Naive thymus-derived CD4-positive, alpha-beta T cell (primary cell): ENCODE measurements at regions not wholly inside any gene's neighbourhood (a gene's known extent, or its start where the extent isn't known, plus 50 kb on each side); places are given as distances from the start of the nearest gene placed in this dataset.
A peak's percentile ranks its signal among the peaks of the same experiment; 100 is the strongest.

Experiments
- ATAC-seq: fragments of 150-1000 bp; cut with Tn5 transposase; 2 replicates; pipeline ENCODE4 v1.10.0; 2021; ENCODE audit warnings: mild to moderate bottlenecking, moderate library complexity
- CTCF ChIA-PET: fragments of 350-600 bp; sonication (Branson Sonifier 250); formaldehyde crosslinking; loops from one replicate; lab custom pipeline; 2021; ENCODE audit warnings: antibody characterized with exemption; lab: Charles Lee
- POLR2A ChIA-PET: fragments of 350-600 bp; sonication (Branson Sonifier 250); formaldehyde crosslinking; loops from one replicate; lab custom pipeline; 2021; ENCODE audit warnings: antibody characterized with exemption, inconsistent platforms; lab: Charles Lee
- DNase-seq, 9 donors: peaks; one replicate each; pipeline versions ENCODE4 v3.0.0 to v3.0.0-alpha.2; 2020 to 2022; ENCODE audit warnings: mixed read lengths in 1 of 9
- H3K27ac ChIP-seq: one replicate; pipeline ENCODE4 v1.7.0; 2013; ENCODE audit warnings: mild to moderate bottlenecking, low read depth, low read length, moderate library complexity
- H3K27me3 ChIP-seq, 2 donors: one replicate each; pipeline ENCODE4 v1.7.0; 2013; ENCODE audit warnings: low read length in 2 of 2, mild to moderate bottlenecking in 2 of 2, moderate library complexity in 2 of 2; ENCODE audit not compliant: control insufficient read depth in 2 of 2, insufficient read depth in 2 of 2
- H3K36me3 ChIP-seq, 3 experiments: 1 replicate in 2 of 3; 2 replicates in 1 of 3; pipeline ENCODE4 v1.7.0; 2013; ENCODE audit warnings: low read length in 3 of 3, mild to moderate bottlenecking in 3 of 3, moderate library complexity in 1 of 3; ENCODE audit not compliant: insufficient read depth in 3 of 3, control insufficient read depth in 2 of 3
- H3K4me1 ChIP-seq, 2 donors: one replicate each; pipeline ENCODE4 v1.7.0; 2013; ENCODE audit warnings: low read length in 2 of 2, mild to moderate bottlenecking in 2 of 2, moderate library complexity in 1 of 2; ENCODE audit not compliant: control insufficient read depth in 2 of 2, insufficient read depth in 2 of 2
- H3K4me3 ChIP-seq: 2 replicates; pipeline ENCODE4 v1.7.0; 2013; ENCODE audit warnings: mild to moderate bottlenecking, low read length
- H3K9me3 ChIP-seq, 3 experiments: 1 replicate in 2 of 3; 2 replicates in 1 of 3; pipeline ENCODE4 v1.7.0; 2013; ENCODE audit warnings: low read length in 3 of 3; ENCODE audit not compliant: control insufficient read depth in 2 of 3
- H3K27ac Mint-ChIP-seq, 9 donors: one replicate each; pipeline ENCODE4 v1.8.0; 2020 to 2022; ENCODE audit warnings: mixed read lengths in 9 of 9, mild to moderate bottlenecking in 8 of 9, moderate library complexity in 5 of 9, inconsistent platforms in 2 of 9
- H3K27me3 Mint-ChIP-seq, 5 donors: one replicate each; pipeline ENCODE4 v1.8.0; 2021 to 2022; ENCODE audit warnings: mixed read lengths in 5 of 5, mild to moderate bottlenecking in 1 of 5
- H3K36me3 Mint-ChIP-seq, 5 donors: one replicate each; pipeline ENCODE4 v1.8.0; 2020 to 2022; ENCODE audit warnings: mixed read lengths in 5 of 5, mild to moderate bottlenecking in 3 of 5, inconsistent platforms in 1 of 5
- H3K4me1 Mint-ChIP-seq, 7 donors: one replicate each; pipeline ENCODE4 v1.8.0; 2020 to 2022; ENCODE audit warnings: mixed read lengths in 7 of 7, mild to moderate bottlenecking in 3 of 7, inconsistent platforms in 1 of 7
- H3K4me3 Mint-ChIP-seq, 10 donors: one replicate each; pipeline ENCODE4 v1.8.0; 2020 to 2022; ENCODE audit warnings: mild to moderate bottlenecking in 10 of 10, mixed read lengths in 10 of 10, moderate library complexity in 6 of 10, inconsistent platforms in 2 of 10
- H3K9me3 Mint-ChIP-seq, 11 donors: one replicate each; pipeline ENCODE4 v1.8.0; 2020 to 2022; ENCODE audit warnings: mixed read lengths in 11 of 11, mild to moderate bottlenecking in 4 of 11, inconsistent platforms in 1 of 11, moderate library complexity in 1 of 11
- intact Hi-C, 2 donors: fragments of 100-400 bp; cut with micrococcal nuclease; formaldehyde crosslinking; loops; one replicate each; pipeline ENCODE4 v1.15.1; 2023

GRCh38 chr18:2103299-2103698 lies 468.0 kb downstream of the METTL4 start:
- ATAC-seq, result no peak
- CTCF ChIA-PET, result no interaction called here
- Histone ChIP-seq H3K27ac (no peak overlapping the region), H3K27me3 (no peaks in the 10 kb centered on the region), H3K4me1 (no peaks in the 10 kb centered on the region), H3K36me3 (no peaks in the 10 kb centered on the region), H3K9me3 (no peaks in the 10 kb centered on the region), H3K4me3 (no peak overlapping the region)
- POLR2A ChIA-PET, result no interaction called here
- peaks cover 2 to 17% (median 7%) of the 10 kb centered on the region in 5 donors for H3K27me3 Mint-ChIP-seq
- intact Hi-C loops, result loop anchor here in 1 of 2 donors (10.0 kb wide), 1 partner anchor 1238 kb away; no protein-coding TSS in a partner anchor
- peaks cover 0 to 15% (median 4%) of the 10 kb centered on the region in 11 donors for H3K9me3 Mint-ChIP-seq
- no peaks in the 10 kb centered on the region for H3K36me3 Mint-ChIP-seq
- DNase-seq, result no peak
- H3K27ac Mint-ChIP-seq, result no peak overlapping the region
- no peak overlapping the region for H3K4me3 Mint-ChIP-seq
- H3K4me1 Mint-ChIP-seq, result peaks cover 0 to 2% (median 0%) of the 10 kb centered on the region in 7 donors

GRCh38 chr18:2104620-2105462 lies 466.5 kb downstream of the METTL4 start:
- no peaks in the 10 kb centered on the region for H3K36me3 Mint-ChIP-seq
- peak; percentile 60 for ATAC-seq
- no peak overlapping the region for H3K27ac Mint-ChIP-seq
- H3K9me3 Mint-ChIP-seq, result peaks cover 0 to 15% (median 2%) of the 10 kb centered on the region in 11 donors
- Histone ChIP-seq H3K27ac (no peak overlapping the region), H3K4me1 (no peaks in the 10 kb centered on the region), H3K4me3 (no peak overlapping the region), H3K36me3 (no peaks in the 10 kb centered on the region), H3K9me3 (no peaks in the 10 kb centered on the region), H3K27me3 (no peaks in the 10 kb centered on the region)
- no peak overlapping the region for H3K4me3 Mint-ChIP-seq
- H3K4me1 Mint-ChIP-seq, result peaks cover 0 to 2% (median 0%) of the 10 kb centered on the region in 7 donors
- intact Hi-C loops, result loop anchor here (1.0 to 10.0 kb wide), 3 partner anchors 437 to 1240 kb away; no protein-coding TSS in a partner anchor
- peaks cover 2 to 24% (median 12%) of the 10 kb centered on the region in 5 donors for H3K27me3 Mint-ChIP-seq
- ChIA-PET CTCF (interaction anchor here (0.6 to 1.2 kb wide), 3 partner anchors 290 to 442 kb away, joined by 3 to 4 read pairs (median 4); no protein-coding TSS in a partner anchor), POLR2A (no interaction called here)
- DNase-seq, result peak in 7 of 9 donors; percentile 4 to 59 (median 9)

GRCh38 chr18:2108591-2108990 lies 462.7 kb downstream of the METTL4 start:
- no peak overlapping the region for H3K4me3 Mint-ChIP-seq
- ATAC-seq, result no peak
- ChIA-PET POLR2A (no interaction called here), CTCF (no interaction called here)
- H3K27me3 Mint-ChIP-seq, result peaks cover 3 to 44% (median 36%) of the 10 kb centered on the region in 5 donors
- no peaks in the 10 kb centered on the region for H3K9me3 Mint-ChIP-seq
- Histone ChIP-seq H3K4me1 (no peaks in the 10 kb centered on the region), H3K27me3 (no peaks in the 10 kb centered on the region), H3K27ac (no peak overlapping the region), H3K36me3 (no peaks in the 10 kb centered on the region), H3K9me3 (no peaks in the 10 kb centered on the region), H3K4me3 (no peak overlapping the region)
- H3K4me1 Mint-ChIP-seq, result peaks cover 0 to 2% (median 0%) of the 10 kb centered on the region in 7 donors
- DNase-seq, result no peak
- H3K27ac Mint-ChIP-seq, result no peak overlapping the region
- intact Hi-C loops, result loop anchor here in 1 of 2 donors (10.0 kb wide), 1 partner anchor 1244 kb away; no protein-coding TSS in a partner anchor
- H3K36me3 Mint-ChIP-seq, result no peaks in the 10 kb centered on the region

GRCh38 chr18:2111456-2111855 lies 459.8 kb downstream of the METTL4 start:
- ATAC-seq (no peak), DNase-seq (no peak)
- no peak overlapping the region for H3K27ac ChIP-seq
- H3K9me3 ChIP-seq, result no peaks in the 10 kb centered on the region
- intact Hi-C loops, result no loop called here
- Mint-ChIP-seq H3K4me1 (no peaks in the 10 kb centered on the region), H3K9me3 (no peaks in the 10 kb centered on the region), H3K27ac (no peak overlapping the region), H3K36me3 (no peaks in the 10 kb centered on the region), H3K4me3 (no peak overlapping the region), H3K27me3 (peaks cover 3 to 57% (median 41%) of the 10 kb centered on the region in 5 donors)
- ChIA-PET POLR2A (no interaction called here), CTCF (no interaction called here)
- peaks cover 0 to 5% of the 10 kb centered on the region in 2 donors for H3K27me3 ChIP-seq
- H3K36me3 ChIP-seq, result no peaks in the 10 kb centered on the region
- no peak overlapping the region for H3K4me3 ChIP-seq
- H3K4me1 ChIP-seq, result no peaks in the 10 kb centered on the region

GRCh38 chr18:2112435-2113045 lies 458.8 kb downstream of the METTL4 start:
- Mint-ChIP-seq H3K27me3 (peaks cover 3 to 57% (median 44%) of the 10 kb centered on the region in 5 donors), H3K36me3 (no peaks in the 10 kb centered on the region), H3K9me3 (no peaks in the 10 kb centered on the region), H3K4me3 (no peak overlapping the region), H3K27ac (no peak overlapping the region), H3K4me1 (no peaks in the 10 kb centered on the region)
- H3K4me1 ChIP-seq, result no peaks in the 10 kb centered on the region
- H3K4me3 ChIP-seq, result no peak overlapping the region
- no peak overlapping the region for H3K27ac ChIP-seq
- H3K36me3 ChIP-seq, result no peaks in the 10 kb centered on the region
- no peaks in the 10 kb centered on the region for H3K9me3 ChIP-seq
- POLR2A ChIA-PET, result no interaction called here
- ATAC-seq, result no peak
- peaks cover 0 to 5% of the 10 kb centered on the region in 2 donors for H3K27me3 ChIP-seq
- CTCF ChIA-PET, result no interaction called here
- DNase-seq, result no peak
- intact Hi-C loops, result no loop called here

GRCh38 chr18:2114289-2114688 lies 457.0 kb downstream of the METTL4 start:
- DNase-seq, result no peak
- H3K4me1 Mint-ChIP-seq, result no peaks in the 10 kb centered on the region
- H3K27me3 ChIP-seq, result peaks cover 0 to 5% of the 10 kb centered on the region in 2 donors
- POLR2A ChIA-PET, result interaction anchor here (0.5 kb wide), 1 partner anchor 408 kb away, joined by 4 read pairs; no protein-coding TSS in a partner anchor
- no peak overlapping the region for H3K4me3 ChIP-seq
- CTCF ChIA-PET, result no interaction called here
- H3K9me3 Mint-ChIP-seq, result no peaks in the 10 kb centered on the region
- intact Hi-C loops, result no loop called here
- no peak overlapping the region for H3K27ac ChIP-seq
- H3K9me3 ChIP-seq, result no peaks in the 10 kb centered on the region
- H3K4me1 ChIP-seq, result no peaks in the 10 kb centered on the region
- no peak overlapping the region for H3K27ac Mint-ChIP-seq
- peaks cover 7 to 57% (median 37%) of the 10 kb centered on the region in 5 donors for H3K27me3 Mint-ChIP-seq
- ATAC-seq, result no peak
- H3K36me3 Mint-ChIP-seq, result no peaks in the 10 kb centered on the region
- no peak overlapping the region for H3K4me3 Mint-ChIP-seq
- H3K36me3 ChIP-seq, result no peaks in the 10 kb centered on the region
